Keratinocyte (primary cell): ENCODE measurements at regions not wholly inside any gene's neighbourhood (a gene's known extent, or its start where the extent isn't known, plus 50 kb on each side); places are given as distances from the start of the nearest gene placed in this dataset.

Experiments used
- DNase-seq: peaks from one replicate; pipeline ENCODE4 v3.0.0-alpha.2; 2011; ENCODE audit warnings: low read depth, missing footprints, low spot score
- FAIRE-seq: peaks from 2 replicates; lab custom pipeline; 2011; peaks lifted over from hg19 to GRCh38; lab: Jason Lieb, UNC
- H2AFZ ChIP-seq: 2 replicates; pipeline ENCODE4 v1.6.0; 2012; ENCODE audit warnings: low read length, control low read depth, inconsistent platforms; ENCODE audit not compliant: control insufficient read depth
- H3K27ac ChIP-seq: 2 replicates; pipeline ENCODE4 v1.5.1; 2011; ENCODE audit warnings: low read length; ENCODE audit not compliant: control insufficient read depth, insufficient read depth
- H3K27me3 ChIP-seq: 3 replicates; pipeline ENCODE4 v1.6.0; 2011; ENCODE audit warnings: low read length; ENCODE audit not compliant: control insufficient read depth, insufficient read depth; ENCODE audit errors: extremely low read depth
- H3K36me3 ChIP-seq, 2 experiments: 2 replicates in 1 of 2; 3 replicates in 1 of 2; pipeline ENCODE4 v1.5.1; 2011; ENCODE audit warnings: low read length in 2 of 2, mild to moderate bottlenecking in 1 of 2; ENCODE audit not compliant: control insufficient read depth in 2 of 2, insufficient read depth in 2 of 2; ENCODE audit errors: extremely low read depth in 1 of 2
- H3K4me1 ChIP-seq: 3 replicates; pipeline ENCODE4 v1.5.1; 2011; ENCODE audit warnings: low read length; ENCODE audit not compliant: control insufficient read depth, insufficient read depth; ENCODE audit errors: extremely low read depth
- H3K4me2 ChIP-seq: 3 replicates; pipeline ENCODE4 v1.6.0; 2011; ENCODE audit warnings: low read depth, low read length; ENCODE audit not compliant: control insufficient read depth, insufficient read depth; ENCODE audit errors: extremely low read depth
- H3K4me3 ChIP-seq, 3 experiments: fragments of 200-600 bp in 1 of 3; sonication (generic) in 1 of 3; 2 replicates in 2 of 3; 3 replicates in 1 of 3; pipeline ENCODE4 v1.5.1; 2011 to 2016; ENCODE audit warnings: low read length in 3 of 3, mild to moderate bottlenecking in 3 of 3, control low read depth in 2 of 3, inconsistent platforms in 1 of 3, low read depth in 1 of 3, mixed read lengths in 1 of 3, mixed run types in 1 of 3, moderate library complexity in 1 of 3; ENCODE audit not compliant: control insufficient read depth in 2 of 3, insufficient read depth in 2 of 3; ENCODE audit errors: extremely low read depth in 1 of 3
- H3K79me2 ChIP-seq: 2 replicates; pipeline ENCODE4 v1.6.0; 2012; ENCODE audit warnings: low read length; ENCODE audit not compliant: control insufficient read depth, insufficient read depth
- H3K9ac ChIP-seq: 3 replicates; pipeline ENCODE4 v1.6.0; 2011; ENCODE audit warnings: low read length; ENCODE audit not compliant: control insufficient read depth, insufficient read depth; ENCODE audit errors: extremely low read depth
- H3K9me1 ChIP-seq: 3 replicates; pipeline ENCODE4 v1.6.0; 2011; ENCODE audit warnings: low read length; ENCODE audit not compliant: control insufficient read depth, insufficient read depth; ENCODE audit errors: extremely low read depth
- H3K9me3 ChIP-seq: 2 replicates; pipeline ENCODE4 v1.5.1; 2012; ENCODE audit warnings: low read depth, low read length; ENCODE audit not compliant: control insufficient read depth
- H4K20me1 ChIP-seq: 3 replicates; pipeline ENCODE4 v1.6.0; 2011; ENCODE audit warnings: low read length; ENCODE audit not compliant: control insufficient read depth, insufficient read depth; ENCODE audit errors: extremely low read depth
- EZH2 ChIP-seq: IDR thresholded peaks from one replicate; pipeline ENCODE4 v1.6.1; 2012; ENCODE audit warnings: inconsistent platforms, mild to moderate bottlenecking, low read length, moderate library complexity
- dilution Hi-C: fragments of 300-500 bp; cut with MboI; formaldehyde crosslinking; loops from one replicate; pipeline ENCODE4 v1.7.0; 2020; ENCODE audit warnings: low sequenced_read_pairs; ENCODE audit not compliant: extremely low pct_ligation_motif_present
- TF ChIP-seq, protein P1 (sequence below), 3 experiments: IDR thresholded peaks in 1 of 3; conservative IDR thresholded peaks in 1 of 3; optimal IDR thresholded peaks in 1 of 3; 2 replicates in 2 of 3; 3 replicates in 1 of 3; pipeline versions ENCODE3 to v1.5.1; 2011; ENCODE audit warnings: low read length in 3 of 3, mild to moderate bottlenecking in 3 of 3, moderate library complexity in 2 of 3, control low read depth in 1 of 3, inconsistent platforms in 1 of 3; ENCODE audit not compliant: insufficient read depth in 2 of 3; ENCODE audit errors: extremely low read depth in 1 of 3

DNA sequence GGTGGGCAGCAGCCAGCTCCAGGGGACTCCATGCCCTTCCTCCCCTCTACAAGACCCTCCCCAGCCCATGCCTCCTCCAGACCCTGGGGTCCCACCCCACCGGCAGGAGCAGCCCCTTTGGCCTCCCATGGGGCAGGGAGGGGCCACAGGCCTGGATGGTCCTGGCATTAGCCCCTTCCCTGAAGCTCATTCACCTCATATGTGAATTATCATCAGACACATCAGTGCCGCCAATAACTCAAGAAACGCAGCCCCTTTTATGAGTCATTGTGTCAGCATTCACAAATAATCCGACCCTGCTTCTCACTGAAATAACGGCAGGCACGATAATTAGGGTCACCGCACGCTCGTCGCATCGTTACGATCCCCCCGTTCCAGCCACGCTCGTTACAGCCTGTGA lies 124.2 kb downstream of the BRD1 start:
- FAIRE-seq (no peak), DNase-seq (no peak)
- no peak overlapping the region for H3K9ac ChIP-seq
- H3K27ac ChIP-seq: no peak overlapping the region
- dilution Hi-C loops: no loop called here
- H3K79me2 ChIP-seq: no peaks in the 10 kb centered on the region
- TF ChIP-seq, protein P1, sequence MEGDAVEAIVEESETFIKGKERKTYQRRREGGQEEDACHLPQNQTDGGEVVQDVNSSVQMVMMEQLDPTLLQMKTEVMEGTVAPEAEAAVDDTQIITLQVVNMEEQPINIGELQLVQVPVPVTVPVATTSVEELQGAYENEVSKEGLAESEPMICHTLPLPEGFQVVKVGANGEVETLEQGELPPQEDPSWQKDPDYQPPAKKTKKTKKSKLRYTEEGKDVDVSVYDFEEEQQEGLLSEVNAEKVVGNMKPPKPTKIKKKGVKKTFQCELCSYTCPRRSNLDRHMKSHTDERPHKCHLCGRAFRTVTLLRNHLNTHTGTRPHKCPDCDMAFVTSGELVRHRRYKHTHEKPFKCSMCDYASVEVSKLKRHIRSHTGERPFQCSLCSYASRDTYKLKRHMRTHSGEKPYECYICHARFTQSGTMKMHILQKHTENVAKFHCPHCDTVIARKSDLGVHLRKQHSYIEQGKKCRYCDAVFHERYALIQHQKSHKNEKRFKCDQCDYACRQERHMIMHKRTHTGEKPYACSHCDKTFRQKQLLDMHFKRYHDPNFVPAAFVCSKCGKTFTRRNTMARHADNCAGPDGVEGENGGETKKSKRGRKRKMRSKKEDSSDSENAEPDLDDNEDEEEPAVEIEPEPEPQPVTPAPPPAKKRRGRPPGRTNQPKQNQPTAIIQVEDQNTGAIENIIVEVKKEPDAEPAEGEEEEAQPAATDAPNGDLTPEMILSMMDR (optimal IDR thresholded peaks at IDR 0.05 in 1 of 3, IDR thresholded peaks at IDR 0.05 in 1 of 3, conservative IDR thresholded peaks at IDR 0.05 in 1 of 3; ENCODE audit: extremely low read depth in 1 of 3, insufficient read depth in 2 of 3, low read length in 3 of 3): no peak
- no peak for TF ChIP-seq EZH2
- H2AFZ ChIP-seq: no peak overlapping the region
- no peak overlapping the region for H3K4me2 ChIP-seq
- H3K27me3 ChIP-seq: no peaks in the 10 kb centered on the region
- H4K20me1 ChIP-seq: no peaks in the 10 kb centered on the region
- no peaks in the 10 kb centered on the region for H3K4me1 ChIP-seq
- H3K9me3 ChIP-seq: peaks cover 4% of the 10 kb centered on the region
- no peak overlapping the region for H3K4me3 ChIP-seq
- no peaks in the 10 kb centered on the region for H3K9me1 ChIP-seq
- no peaks in the 10 kb centered on the region for H3K36me3 ChIP-seq

DNA sequence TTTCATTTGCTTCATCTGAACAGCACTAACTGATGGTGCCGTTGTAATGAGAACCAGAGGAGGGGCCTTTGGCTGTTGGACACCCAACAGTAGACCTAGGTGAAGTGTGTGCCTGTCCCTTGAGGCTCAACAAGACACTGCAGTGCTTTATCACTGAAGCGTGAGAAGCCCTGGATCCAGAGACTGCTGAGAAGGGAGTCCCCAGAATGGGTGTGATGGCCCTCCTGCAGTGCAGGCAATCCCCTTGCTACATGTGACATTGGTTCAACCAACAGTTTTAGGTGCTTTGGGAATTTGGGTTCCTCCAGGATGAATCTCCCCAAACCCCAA lies 125.6 kb downstream of the BRD1 start:
- Histone ChIP-seq H3K9me1 (no peaks in the 10 kb centered on the region), H2AFZ (no peak overlapping the region), H3K4me1 (no peaks in the 10 kb centered on the region), H3K79me2 (no peaks in the 10 kb centered on the region), H3K36me3 (no peaks in the 10 kb centered on the region), H3K9me3 (peaks cover 4% of the 10 kb centered on the region), H3K9ac (no peak overlapping the region), H3K4me3 (no peak overlapping the region), H3K27ac (no peak overlapping the region), H3K4me2 (no peak overlapping the region), H4K20me1 (no peaks in the 10 kb centered on the region), H3K27me3 (no peaks in the 10 kb centered on the region)
- FAIRE-seq (no peak), DNase-seq (no peak)
- TF ChIP-seq, protein P1 (optimal IDR thresholded peaks at IDR 0.05 in 1 of 3, IDR thresholded peaks at IDR 0.05 in 1 of 3, conservative IDR thresholded peaks at IDR 0.05 in 1 of 3; ENCODE audit: extremely low read depth in 1 of 3, insufficient read depth in 2 of 3, low read length in 3 of 3): no peak
- TF ChIP-seq EZH2: no peak
- dilution Hi-C loops: no loop called here
